ENCODE measurements at regions not wholly inside any gene's neighbourhood (a gene's known extent, or its start where the extent isn't known, plus 50 kb on each side); places are given as distances from the start of the nearest gene placed in this dataset.

GRCh38 chr17:74152591-74153455 lies 50.7 kb upstream of the RPL38 start:
- ATAC-seq, result no peak
- no peaks in the 10 kb centered on the region for H3K36me3 ChIP-seq (replicated peaks in 1 of 2; ENCODE audit: insufficient read depth in 1 of 2, low read depth in 2 of 2)
- TF ChIP-seq CTCF (IDR thresholded peaks at IDR 0.05) (no peak), POLR2A (IDR thresholded peaks at IDR 0.05) (no peak)
- no peak for DNase-seq
- peaks cover 7% of the 10 kb centered on the region for H3K4me1 ChIP-seq
- H3K27ac ChIP-seq, result no peak overlapping the region
- H3K4me3 ChIP-seq, result no peak overlapping the region
- intact Hi-C loops (cut with DNase I), result no loop called here
- H3K27me3 ChIP-seq, result no peaks in the 10 kb centered on the region
- no peaks in the 10 kb centered on the region for H3K9me3 ChIP-seq
- 55 to 57% methylated on average over 6 to 12 of the region's 12 CpGs for WGBS, 2 donors

- ATAC-seq (no peak), DNase-seq (no peak)
- Histone ChIP-seq H3K27ac (no peak overlapping the region), H3K4me1 (peaks cover 7% of the 10 kb centered on the region), H3K4me3 (no peak overlapping the region), H3K36me3 (replicated peaks in 1 of 2; ENCODE audit: insufficient read depth in 1 of 2, low read depth in 2 of 2) (no peaks in the 10 kb centered on the region), H3K9me3 (no peaks in the 10 kb centered on the region), H3K27me3 (no peaks in the 10 kb centered on the region)
- intact Hi-C loops (cut with DNase I), result no loop called here
- TF ChIP-seq CTCF (IDR thresholded peaks at IDR 0.05) (no peak), POLR2A (IDR thresholded peaks at IDR 0.05) (no peak)
- 72 to 75% methylated on average over 1 to 4 of the region's 4 CpGs for WGBS, 2 donors
Observed at GRCh38 chr17:74153456-74153810, 50.0 kb upstream of the RPL38 start.

All from body of pancreas (tissue), 4 donors.